Thyroid gland (tissue), 4 donors: ENCODE measurements at regions not wholly inside any gene's neighbourhood (a gene's known extent, or its start where the extent isn't known, plus 50 kb on each side); places are given as distances from the start of the nearest gene placed in this dataset.

ENCODE experiments used
- DNase-seq, 2 donors: peaks; one replicate each; pipeline ENCODE4 v3.0.0-alpha.2; 2019
- H3K27ac ChIP-seq, 3 donors: fragments of 200-600 bp; sonication (generic); 1 replicate in 2 of 3; 2 replicates in 1 of 3; pipeline ENCODE4 v1.5.1; 2016 to 2019; ENCODE audit warnings: mild to moderate bottlenecking in 1 of 3, moderate library complexity in 1 of 3
- H3K27me3 ChIP-seq: fragments of 200-600 bp; sonication (generic); one replicate; pipeline ENCODE4 v1.5.1; 2019
- H3K36me3 ChIP-seq, 2 donors: fragments of 200-600 bp; sonication (generic); one replicate each; pipeline ENCODE4 v1.5.1; 2016 to 2019
- H3K4me1 ChIP-seq, 2 donors: fragments of 200-600 bp; sonication (generic); one replicate each; pipeline ENCODE4 v1.5.1; 2017 to 2019
- H3K4me3 ChIP-seq, 3 donors: fragments of 200-600 bp; sonication (generic); replicated peaks in 1 of 3; 1 replicate in 2 of 3; 2 replicates in 1 of 3; pipeline ENCODE4 v1.5.1; 2016; ENCODE audit warnings: mild to moderate bottlenecking in 1 of 3
- H3K9me3 ChIP-seq: fragments of 200-600 bp; sonication (generic); one replicate; pipeline ENCODE4 v1.5.1; 2017
- POLR2A ChIP-seq, 2 donors: fragments of 450-650 bp; IDR thresholded peaks; one replicate each; pipeline ENCODE4 v1.6.1; 2017; ENCODE audit warnings: antibody characterized with exemption in 2 of 2, mild to moderate bottlenecking in 2 of 2, moderate library complexity in 1 of 2
- WGBS, 2 donors: methylation state at CpG; one replicate each; pipeline ENCODE4 v1.1.5; 2017; 5-methylcytosine and 5-hydroxymethylcytosine counted together
- intact Hi-C: fragments of 100-400 bp; cut with DNase I; formaldehyde crosslinking; loops from one replicate; pipeline ENCODE4 v1.15.1; 2023
- TF ChIP-seq, protein P1 (sequence below), 6 experiments: fragments of 200-600 bp in 3 of 6; fragments of 450-650 bp in 3 of 6; sonication (generic) in 3 of 6; IDR thresholded peaks; one replicate each; pipeline ENCODE4 v1.5.1; 2016 to 2019; ENCODE audit warnings: antibody characterized with exemption in 6 of 6, mild to moderate bottlenecking in 2 of 6, inconsistent platforms in 1 of 6, moderate library complexity in 1 of 6

DNA sequence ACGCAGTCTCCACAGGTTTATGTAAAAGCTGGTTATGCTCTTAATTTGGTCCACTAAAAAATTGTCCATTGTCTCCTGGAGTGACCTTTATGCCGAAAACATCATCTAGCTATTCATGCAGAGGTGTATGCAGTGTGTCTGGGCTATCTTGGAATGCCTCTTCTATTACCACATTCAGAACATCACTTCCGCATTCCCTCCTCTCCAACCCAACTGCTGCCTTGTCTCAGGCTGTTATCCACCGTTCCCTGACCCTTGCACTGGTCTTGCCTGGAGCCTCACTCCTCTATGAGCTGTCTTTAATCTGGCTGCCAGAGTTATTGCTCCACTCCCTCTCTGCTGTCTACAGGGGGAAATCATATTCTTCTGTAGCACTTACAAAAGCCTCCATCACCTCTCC lies 214.1 kb upstream of the ANKRD55 start:
- H3K36me3 ChIP-seq = no peaks in the 10 kb centered on the region
- no peak for DNase-seq
- TF ChIP-seq POLR2A (IDR thresholded peaks at IDR 0.05) = no peak
- TF ChIP-seq, protein P1, sequence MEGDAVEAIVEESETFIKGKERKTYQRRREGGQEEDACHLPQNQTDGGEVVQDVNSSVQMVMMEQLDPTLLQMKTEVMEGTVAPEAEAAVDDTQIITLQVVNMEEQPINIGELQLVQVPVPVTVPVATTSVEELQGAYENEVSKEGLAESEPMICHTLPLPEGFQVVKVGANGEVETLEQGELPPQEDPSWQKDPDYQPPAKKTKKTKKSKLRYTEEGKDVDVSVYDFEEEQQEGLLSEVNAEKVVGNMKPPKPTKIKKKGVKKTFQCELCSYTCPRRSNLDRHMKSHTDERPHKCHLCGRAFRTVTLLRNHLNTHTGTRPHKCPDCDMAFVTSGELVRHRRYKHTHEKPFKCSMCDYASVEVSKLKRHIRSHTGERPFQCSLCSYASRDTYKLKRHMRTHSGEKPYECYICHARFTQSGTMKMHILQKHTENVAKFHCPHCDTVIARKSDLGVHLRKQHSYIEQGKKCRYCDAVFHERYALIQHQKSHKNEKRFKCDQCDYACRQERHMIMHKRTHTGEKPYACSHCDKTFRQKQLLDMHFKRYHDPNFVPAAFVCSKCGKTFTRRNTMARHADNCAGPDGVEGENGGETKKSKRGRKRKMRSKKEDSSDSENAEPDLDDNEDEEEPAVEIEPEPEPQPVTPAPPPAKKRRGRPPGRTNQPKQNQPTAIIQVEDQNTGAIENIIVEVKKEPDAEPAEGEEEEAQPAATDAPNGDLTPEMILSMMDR (IDR thresholded peaks at IDR 0.05) = no peak
- intact Hi-C loops = no loop called here
- H3K9me3 ChIP-seq = no peaks in the 10 kb centered on the region
- no peak overlapping the region for H3K27ac ChIP-seq
- 91 to 93% methylated on average over 4 of the region's 4 CpGs for WGBS, 2 donors
- peaks cover 0 to under 1% of the 10 kb centered on the region in 2 donors for H3K4me1 ChIP-seq
- H3K27me3 ChIP-seq = no peaks in the 10 kb centered on the region
- no peak overlapping the region for H3K4me3 ChIP-seq

DNA sequence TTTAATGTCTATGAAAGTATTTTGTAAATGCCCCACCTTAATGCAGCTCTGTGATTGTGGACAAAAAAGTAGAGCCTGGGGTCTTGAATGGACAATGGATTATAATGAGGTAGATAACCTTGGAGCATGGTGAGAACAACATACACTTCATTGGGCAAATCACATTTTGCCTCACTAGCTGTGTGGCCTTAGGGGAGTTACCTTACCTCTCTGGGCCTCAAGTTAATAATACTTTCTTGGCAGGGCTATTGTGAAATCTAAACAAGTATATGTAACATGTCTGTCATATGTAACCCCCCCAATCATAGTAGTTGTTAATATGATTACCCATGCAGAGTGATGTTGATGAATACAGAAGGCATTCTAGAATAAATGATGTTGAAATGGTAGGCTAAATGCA lies 213.6 kb upstream of the ANKRD55 start:
- DNase-seq = no peak
- Histone ChIP-seq H3K9me3 (no peaks in the 10 kb centered on the region), H3K4me1 (peaks cover 3 to 5% of the 10 kb centered on the region in 2 donors), H3K27ac (no peak overlapping the region), H3K36me3 (no peaks in the 10 kb centered on the region), H3K27me3 (no peaks in the 10 kb centered on the region), H3K4me3 (no peak overlapping the region)
- no peak for TF ChIP-seq POLR2A (IDR thresholded peaks at IDR 0.05)
- TF ChIP-seq, protein P1 (IDR thresholded peaks at IDR 0.05) = no peak
- intact Hi-C loops = no loop called here

DNA sequence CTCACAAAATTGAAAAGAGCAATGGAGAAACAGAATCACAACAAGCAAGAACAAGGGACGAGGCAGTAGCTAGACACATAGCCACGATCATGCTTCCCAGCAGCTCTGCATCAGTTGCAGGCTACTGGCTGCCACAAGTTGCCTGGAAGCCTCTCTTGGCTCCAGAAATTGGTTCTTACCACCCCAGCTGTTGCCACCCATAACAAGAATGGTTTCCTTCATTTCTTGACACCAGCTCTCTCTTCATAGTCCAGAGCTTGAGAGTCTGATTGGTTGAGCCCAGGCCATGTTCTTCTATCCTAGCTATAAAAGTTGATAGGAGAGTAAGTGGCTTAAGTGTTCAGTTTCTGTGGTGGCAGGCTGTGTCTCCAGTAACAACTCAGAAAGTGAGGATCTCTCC lies 210.7 kb upstream of the ANKRD55 start:
- DNase-seq = no peak
- 94 to 96% methylated on average over 2 of the region's 2 CpGs for WGBS, 2 donors
- Histone ChIP-seq H3K4me1 (peaks cover 11 to 15% of the 10 kb centered on the region in 2 donors), H3K27ac (no peak overlapping the region), H3K36me3 (no peaks in the 10 kb centered on the region), H3K27me3 (no peaks in the 10 kb centered on the region), H3K4me3 (no peak overlapping the region), H3K9me3 (no peaks in the 10 kb centered on the region)
- TF ChIP-seq, protein P1 (IDR thresholded peaks at IDR 0.05) = no peak
- TF ChIP-seq POLR2A (IDR thresholded peaks at IDR 0.05) = no peak
- intact Hi-C loops = no loop called here

DNA sequence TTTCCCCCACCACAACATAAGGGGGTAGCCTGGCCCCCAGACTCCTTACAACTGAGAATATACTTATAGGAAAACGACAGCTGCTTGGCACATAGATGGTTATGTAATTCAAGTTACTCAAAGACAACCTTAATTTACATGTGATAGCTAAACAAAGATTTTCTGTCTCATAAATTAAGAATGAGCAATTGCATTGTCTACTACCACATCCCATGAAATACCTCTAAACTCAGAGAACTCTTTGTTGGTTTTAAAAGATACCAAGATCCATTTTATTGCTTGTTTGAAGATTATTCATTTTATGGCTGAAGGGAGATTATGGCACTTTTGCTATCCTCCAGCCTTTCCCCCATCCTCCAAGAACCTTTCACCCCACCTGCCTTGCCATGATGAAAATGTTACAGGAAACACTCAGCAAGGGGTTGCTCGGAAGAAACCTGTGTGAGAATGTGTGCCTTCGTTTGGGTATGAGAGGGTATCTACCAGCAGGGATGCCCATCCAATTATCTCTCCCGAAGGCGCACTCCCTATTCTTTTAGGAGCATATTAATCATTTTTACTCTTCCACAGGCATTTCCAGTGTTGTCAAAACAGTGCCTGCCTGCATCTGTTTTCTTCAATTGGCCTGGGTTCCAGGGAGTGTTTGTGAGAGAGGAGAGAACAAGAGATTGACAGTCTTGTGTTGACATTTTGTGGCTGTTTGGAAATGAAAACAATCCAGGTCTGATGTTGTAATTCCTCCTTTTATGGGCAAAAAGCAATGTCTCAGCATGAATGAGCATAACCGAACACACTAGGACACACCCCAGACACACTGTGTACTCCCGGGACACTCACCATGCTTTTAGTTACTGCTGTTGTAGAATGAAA lies 208.0 kb upstream of the ANKRD55 start:
- intact Hi-C loops = no loop called here
- peaks cover 11 to 15% of the 10 kb centered on the region in 2 donors for H3K4me1 ChIP-seq
- peak in 1 of 2 donors; percentile 74 for TF ChIP-seq POLR2A (IDR thresholded peaks at IDR 0.05)
- TF ChIP-seq, protein P1 (IDR thresholded peaks at IDR 0.05) = no peak
- H3K27ac ChIP-seq = peak overlapping the region; percentile 84 to 95 (median 93)
- no peaks in the 10 kb centered on the region for H3K27me3 ChIP-seq
- H3K9me3 ChIP-seq = no peaks in the 10 kb centered on the region
- H3K4me3 ChIP-seq = no peak overlapping the region
- H3K36me3 ChIP-seq = no peaks in the 10 kb centered on the region
- WGBS, 2 donors = 64 to 65% methylated on average over 7 of the region's 7 CpGs
- peak; percentile 81 to 82 for DNase-seq

DNA sequence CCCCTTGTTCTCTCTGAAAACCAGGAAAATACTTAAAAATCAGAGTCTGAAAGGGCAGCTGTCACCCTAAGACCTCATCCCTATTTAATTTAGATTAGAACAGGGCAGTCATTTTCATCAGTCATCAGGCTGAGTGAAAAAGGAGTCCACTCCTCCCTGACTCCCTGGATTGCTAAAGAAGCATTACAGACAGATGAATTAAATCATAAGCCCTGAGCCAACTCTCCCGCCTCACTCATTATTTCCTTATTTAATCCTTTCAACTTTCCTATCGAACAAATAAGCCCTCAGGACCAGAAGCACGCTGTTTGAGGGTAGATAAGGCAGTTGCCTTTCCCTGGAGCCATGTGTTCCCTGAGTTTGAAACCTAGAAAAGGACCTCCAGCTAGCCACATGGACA lies 201.9 kb upstream of the ANKRD55 start:
- H3K27ac ChIP-seq = no peak overlapping the region
- TF ChIP-seq POLR2A (IDR thresholded peaks at IDR 0.05) = no peak
- TF ChIP-seq, protein P1 (IDR thresholded peaks at IDR 0.05) = no peak
- no peak overlapping the region for H3K4me3 ChIP-seq
- 93 to 95% methylated on average over 3 of the region's 3 CpGs for WGBS, 2 donors
- no peaks in the 10 kb centered on the region for H3K27me3 ChIP-seq
- no peaks in the 10 kb centered on the region for H3K9me3 ChIP-seq
- intact Hi-C loops = no loop called here
- peaks cover 0 to under 1% of the 10 kb centered on the region in 2 donors for H3K4me1 ChIP-seq
- no peaks in the 10 kb centered on the region for H3K36me3 ChIP-seq
- no peak for DNase-seq
